CD4-positive, alpha-beta T cell treated with Interleukin-15 for 1 hour (primary cell): ENCODE measurements at regions not wholly inside any gene's neighbourhood (a gene's known extent, or its start where the extent isn't known, plus 50 kb on each side); places are given as distances from the start of the nearest gene placed in this dataset.
"Not testable (repeated sequence)": the region's sequence is repeated elsewhere in the genome, so short reads cannot be mapped to it uniquely, and the experiment has no call there.

Experiments used
- DNase-seq: peaks from one replicate; pipeline ENCODE4 v3.0.0-alpha.2; 2020

DNA sequence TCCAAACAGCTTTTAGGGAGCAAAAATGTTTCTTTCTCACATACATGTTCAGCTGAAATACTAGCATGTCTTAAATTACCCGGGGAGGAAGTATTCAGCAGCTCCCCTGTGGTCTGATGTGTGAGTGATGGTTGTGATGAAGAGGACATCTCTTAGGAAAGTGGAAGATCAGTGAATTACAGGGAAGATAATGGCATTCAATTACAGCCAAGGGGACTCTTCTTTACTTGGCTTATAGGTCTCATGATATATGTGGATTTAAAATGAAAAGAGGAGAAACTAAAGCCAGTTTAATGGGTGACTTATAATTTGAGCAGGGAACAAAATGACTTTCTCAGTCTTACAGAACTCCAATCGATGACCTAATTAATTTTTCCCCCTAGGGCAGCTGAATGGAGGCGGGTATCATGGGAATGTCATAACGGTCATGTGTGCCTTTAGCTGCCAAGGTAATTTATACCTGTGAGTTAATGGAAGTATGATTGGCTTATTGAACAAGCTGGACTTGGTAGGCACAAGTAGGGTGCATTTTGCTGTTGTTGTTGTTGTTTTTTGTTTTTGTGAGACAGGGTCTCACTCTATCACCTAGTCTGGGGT lies 198.8 kb downstream of the HIPK3 start:
- DNase-seq, result no peak

DNA sequence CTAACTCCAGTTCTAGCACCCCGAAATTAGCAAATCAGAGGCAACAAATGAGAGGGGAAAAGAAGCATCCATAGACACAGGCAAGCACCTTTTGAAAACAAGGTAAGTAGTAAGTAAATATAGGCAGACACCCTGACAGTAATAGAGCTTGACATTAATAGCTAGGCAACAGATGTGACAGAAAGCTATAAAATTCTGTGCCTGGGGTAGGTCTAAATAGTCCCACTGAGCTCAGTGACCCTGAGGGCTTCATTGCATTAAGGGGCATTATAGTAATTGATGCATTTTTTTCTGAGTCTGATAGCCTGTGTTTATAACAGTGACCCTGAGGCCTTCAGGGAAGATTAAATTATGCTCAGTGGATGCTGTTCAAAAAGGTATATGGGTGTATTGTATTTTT lies 197.1 kb downstream of the HIPK3 start:
- no peak for DNase-seq

DNA sequence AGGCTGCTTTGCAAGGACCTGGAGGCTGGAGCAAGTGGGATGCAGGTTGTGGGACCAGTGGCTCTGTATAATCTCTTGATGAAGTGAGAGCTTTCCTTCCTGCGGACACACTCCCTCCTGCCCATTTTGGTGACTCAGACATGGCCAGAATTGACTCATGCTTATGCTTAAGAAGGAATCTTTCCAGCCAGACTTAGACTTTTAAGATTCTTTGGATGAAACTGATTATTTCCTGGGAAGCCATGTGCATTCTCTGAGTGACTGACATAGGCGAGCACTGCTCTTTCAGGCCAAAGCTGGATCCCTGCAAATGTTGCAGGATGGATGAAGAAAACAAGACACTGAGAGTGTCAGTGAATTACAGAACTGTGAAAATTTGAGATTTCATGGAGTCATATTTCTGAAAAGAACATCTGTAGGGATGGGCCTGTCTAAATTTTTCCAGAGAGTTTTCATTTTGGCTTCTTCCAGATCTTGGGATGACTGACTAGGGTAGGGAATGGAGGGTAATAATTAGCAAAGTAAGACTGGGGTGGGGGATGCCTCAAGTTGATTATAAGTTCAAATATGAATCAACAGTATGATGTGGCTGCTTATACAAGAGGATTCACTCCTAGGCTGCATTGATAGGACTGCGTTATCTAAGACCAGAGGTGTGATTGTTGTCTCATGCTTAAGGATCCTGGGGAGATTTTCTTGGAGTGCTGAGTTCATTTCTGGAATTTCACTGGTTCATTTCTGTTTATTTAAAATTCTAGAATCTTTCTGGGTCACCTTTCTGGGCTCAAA lies 195.8 kb downstream of the HIPK3 start:
- DNase-seq, result no peak

DNA sequence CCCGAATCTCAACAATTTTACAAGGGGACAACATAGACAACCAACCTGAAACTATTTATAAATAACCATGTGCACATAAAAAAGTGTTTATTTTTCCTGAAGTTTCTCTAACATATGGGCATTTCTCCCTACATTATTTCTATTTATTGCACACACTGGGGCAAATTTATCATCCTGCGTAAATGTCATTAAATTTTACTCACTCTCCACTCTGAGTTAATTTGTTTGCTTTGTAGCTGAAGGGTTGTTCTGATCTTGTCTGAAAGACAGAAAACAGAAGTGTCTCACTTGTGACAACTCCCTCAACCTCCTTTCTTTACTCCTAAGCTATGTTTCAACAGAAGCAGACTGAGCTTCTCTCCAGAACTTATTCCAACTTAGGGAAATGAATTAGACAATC lies 194.2 kb downstream of the HIPK3 start:
- DNase-seq, result no peak

DNA sequence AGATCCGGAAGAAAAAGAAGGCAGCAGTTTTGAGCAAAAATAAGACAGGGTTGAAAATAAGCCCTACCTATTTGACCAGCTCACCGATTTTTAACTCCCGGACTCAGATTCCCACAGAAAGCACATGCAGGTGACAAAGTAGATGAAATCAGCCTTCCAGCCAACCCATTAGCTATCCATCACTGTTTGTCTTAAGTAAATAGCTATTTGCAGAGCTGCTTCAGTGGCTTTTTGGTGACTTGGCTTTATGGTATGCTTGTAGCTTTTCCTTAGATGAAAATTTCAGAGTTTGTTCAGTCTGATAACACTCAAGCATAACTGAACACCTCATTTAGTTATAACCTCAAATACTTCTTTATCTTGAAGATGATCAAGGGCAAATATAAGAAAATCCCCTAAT lies 192.6 kb downstream of the HIPK3 start:
- no peak for DNase-seq

DNA sequence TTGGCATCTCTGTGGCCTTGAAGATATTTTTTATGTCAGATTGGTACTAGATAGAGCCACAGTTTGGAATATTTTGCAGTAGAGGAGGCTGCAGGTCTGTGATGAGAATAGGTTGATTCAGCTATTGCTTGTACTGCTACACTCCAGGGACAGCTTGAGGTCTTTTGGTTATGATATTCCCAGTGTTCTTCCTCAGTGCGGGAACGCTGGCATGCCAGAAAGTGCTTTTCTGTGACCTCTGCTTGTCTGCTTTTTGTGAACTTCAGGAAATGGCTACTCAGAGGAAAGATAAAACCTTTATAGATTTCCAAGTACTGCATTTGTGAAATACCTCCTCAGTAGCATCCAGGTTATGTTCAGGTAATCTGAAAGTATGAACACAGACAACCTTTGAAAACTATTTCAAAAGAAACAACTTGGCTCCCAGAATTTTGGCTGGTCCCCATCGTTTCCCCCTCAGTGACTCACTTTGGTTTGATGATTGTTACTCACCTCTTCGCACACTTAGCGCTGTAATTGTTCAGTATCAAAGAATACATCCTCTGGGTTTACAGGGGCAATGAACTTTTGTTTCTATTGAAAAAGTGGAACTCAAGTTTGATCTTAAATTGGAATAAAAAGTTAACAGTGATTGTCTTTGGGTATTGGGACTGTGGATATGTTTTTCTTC lies 191.4 kb downstream of the HIPK3 start:
- no peak for DNase-seq

DNA sequence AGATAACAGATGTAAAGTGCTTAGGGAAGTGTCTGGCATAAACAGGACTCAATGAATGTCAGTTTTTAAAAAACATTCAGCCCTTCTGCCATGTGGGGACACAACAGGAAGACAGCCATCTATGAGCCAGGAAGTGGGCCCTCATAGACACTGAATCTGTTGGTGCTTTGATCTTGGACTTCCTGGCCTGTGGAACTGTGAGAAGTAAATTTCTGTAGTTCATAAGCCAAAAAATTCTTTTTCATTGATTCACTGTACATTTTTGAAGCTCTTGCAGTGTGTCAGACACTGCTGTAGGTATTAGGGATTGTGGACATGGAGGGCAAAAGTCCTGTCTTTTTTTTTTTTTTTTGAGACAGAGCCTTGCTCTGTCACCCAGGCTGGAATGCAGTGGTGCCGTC lies 188.6 kb downstream of the HIPK3 start:
- DNase-seq, result no peak

DNA sequence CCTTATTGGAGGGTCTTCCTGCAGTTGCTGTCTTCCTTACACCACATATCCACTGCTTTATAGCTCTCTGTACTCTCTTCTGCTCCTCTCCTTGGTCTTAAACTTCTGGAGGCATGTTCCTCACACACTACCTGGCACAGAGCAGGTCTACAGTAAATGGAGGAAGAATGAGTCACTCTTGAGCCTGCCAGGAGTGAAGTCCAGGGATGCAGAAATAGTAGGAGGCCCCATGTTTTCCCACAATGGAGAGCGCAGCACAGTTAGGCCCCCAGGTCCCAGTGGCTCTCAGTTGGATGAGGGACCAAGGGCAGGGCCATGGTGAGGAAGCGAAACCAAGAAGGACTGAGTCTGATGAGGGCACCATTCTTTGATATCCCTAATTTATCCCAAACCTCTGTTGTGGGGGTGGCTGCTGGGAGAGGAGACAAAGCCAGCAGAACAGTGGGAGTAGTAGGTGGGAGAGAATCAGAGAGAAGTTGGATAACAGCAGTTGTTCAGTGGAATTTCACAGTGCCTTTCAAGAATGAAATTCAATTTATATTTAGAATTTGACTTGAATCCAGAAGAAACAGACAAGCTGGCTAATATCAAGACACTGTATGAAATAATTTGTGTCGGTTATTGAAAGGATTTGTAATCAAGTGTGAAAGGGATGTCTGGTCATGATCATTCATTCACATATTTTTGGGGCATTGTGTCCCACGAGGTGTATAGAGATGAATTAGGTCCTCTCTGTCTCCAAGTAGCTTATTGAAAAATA lies 187.8 kb downstream of the HIPK3 start:
- DNase-seq, result no peak

DNA sequence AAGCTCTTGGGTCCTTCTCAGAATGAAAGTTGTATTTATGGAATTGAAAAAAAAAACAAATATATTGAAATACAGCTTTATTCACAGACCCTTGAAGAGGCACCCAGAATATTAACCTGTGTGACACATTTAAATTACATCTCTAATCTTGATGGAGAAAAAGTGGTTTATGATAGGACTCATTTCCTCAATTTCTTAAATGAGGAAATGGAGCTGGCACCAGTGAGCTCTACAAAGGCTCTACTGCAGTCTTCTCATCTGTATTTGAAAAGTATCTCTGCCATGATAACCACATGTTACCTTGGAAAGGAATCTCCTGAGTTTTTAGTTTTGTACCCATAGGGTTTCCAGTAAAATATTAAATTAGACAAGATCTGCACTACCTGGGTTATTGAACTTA lies 186.5 kb downstream of the HIPK3 start:
- DNase-seq, result no peak

DNA sequence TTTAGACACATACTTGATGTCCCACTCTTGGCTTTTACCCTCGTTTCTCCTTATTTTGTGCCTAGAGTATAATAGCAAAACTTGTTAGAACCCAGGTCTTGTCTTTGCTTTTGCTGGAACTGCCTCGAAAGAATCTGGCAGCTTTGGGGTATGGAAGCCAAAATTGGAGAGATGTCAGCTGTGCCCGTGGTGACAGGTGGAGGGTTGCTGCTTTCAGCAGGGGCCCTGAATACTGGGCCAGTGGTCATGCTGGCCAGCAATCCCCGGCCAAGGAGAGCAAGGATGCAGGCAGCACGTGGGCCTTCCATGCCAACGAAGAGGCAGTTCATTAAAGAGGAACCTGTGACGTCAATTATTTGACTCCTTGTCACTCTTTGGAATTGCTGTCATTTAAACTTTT lies 181.1 kb downstream of the HIPK3 start:
- no peak for DNase-seq

DNA sequence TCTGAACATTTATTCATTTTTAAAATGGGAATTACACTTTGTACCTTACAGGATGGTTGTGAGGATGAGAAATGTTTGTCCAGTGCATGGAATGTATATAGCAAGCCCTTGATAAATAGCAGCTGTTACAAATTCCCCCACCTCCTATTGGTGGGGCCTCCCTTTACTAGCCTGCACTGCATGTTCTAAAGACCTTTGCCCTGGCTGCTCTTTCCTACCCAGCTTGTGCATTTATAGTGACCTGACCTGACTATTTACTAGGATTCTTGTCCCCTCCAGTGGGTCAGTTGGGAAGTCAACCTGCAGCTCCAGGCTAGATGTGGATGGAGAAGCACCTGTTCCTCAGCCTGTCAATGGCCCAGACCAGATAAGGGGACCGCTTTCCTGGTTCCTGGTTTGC lies 180.3 kb downstream of the HIPK3 start:
- no peak for DNase-seq

DNA sequence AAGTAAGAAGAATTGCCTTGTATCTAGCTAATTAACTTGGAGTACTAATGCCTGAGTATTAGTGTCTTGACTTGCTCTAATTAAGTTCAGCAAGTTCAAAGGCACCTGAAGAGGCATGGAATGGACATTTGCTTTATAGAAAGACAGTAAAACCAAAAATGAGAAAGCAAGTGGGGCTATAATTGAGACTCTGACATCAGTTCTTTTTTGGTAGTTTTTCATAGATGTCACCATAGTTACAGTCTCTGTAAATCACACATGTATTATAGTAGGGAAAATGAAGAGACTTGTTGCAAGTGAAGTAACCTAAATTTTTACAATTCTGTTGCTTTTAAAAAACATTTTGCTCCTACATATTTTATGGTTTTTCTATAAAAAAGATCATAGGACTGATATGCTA lies 178.0 kb downstream of the HIPK3 start:
- DNase-seq, result no peak

DNA sequence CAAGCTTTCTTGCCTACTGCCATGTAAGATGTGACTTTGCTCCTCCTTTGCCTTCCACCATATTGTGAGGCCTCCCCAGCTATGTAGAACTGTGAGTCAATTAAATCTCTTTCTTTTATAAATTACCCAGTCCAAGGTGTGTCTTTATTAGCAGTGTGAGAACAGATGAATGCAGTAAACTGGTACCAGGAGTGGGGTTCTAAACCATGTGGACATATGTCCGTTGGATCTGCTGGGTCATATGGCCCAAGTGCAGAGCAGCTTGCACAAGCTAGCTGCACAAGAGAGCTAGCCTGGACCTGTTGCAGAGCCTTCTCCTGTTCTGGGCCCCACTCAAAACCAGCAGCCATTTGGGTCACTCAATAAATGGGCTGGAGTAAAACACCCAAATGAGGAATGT lies 177.1 kb downstream of the HIPK3 start:
- no peak for DNase-seq

DNA sequence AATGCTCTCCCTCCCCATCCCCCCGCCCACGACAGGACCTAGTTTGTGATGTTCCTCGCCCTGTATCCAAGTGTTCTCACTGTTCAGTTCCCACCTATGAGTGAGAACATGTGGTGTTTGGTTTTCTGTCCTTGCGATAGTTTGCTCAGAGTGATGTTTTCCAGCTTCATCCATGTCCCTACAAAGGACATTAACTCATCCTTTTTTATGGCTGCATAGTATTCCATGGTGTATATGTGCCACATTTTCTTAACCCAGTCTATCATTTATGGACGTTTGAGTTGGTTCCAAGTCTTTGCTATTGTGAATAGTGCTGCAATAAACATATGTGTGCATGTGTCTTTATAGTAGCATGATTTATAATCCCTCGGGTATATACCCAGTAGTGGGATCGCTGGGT lies 171.3 kb downstream of the HIPK3 start:
- not testable (repeated sequence) for DNase-seq

DNA sequence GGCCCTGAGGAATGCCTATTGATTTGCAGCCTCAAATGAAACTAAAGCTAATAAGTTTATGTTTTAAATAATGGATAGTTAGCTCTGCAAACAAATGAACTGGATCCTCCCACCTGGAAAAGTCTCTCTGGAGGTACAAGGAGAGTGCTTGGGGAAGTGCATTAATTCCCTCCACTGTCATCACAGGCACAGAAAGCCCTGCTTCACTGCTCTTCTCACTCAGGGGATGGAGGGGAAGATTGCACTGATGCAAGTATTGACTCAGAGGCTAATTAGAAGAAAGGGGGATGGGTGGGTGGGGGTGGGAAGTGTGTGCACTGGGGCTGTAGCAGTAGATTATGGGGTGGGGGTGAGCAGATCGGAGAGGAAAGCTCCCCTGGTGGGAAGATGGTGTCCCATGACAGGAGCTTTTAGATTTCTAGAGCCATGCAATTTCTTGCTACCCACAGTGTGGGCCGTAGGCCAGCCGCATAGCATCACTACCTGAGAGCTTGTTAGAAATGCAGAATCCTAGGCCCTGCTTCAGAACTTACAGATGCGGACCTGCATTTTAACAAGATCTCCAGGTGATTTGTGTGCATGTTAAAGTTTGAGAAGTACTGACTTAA lies 163.9 kb downstream of the HIPK3 start:
- DNase-seq, result no peak

DNA sequence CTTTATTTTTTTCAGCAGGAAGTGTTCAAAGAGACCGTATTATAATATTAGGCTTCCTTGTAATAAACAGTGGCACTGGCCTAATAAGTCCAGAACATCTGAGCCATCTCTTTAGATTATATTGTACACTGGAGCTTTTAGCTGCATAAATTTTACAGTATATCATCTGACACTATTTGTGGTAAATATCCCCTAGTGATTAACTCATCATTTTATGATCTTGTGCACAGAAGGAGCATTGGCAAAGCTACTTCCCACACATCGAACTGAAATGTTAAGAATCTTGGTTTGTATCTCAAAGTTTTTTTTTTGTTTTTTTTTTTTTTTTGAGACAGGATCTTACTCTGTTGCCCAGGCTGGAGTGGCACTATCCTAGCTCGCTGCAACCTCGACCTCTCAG lies 162.7 kb downstream of the HIPK3 start:
- no peak for DNase-seq

DNA sequence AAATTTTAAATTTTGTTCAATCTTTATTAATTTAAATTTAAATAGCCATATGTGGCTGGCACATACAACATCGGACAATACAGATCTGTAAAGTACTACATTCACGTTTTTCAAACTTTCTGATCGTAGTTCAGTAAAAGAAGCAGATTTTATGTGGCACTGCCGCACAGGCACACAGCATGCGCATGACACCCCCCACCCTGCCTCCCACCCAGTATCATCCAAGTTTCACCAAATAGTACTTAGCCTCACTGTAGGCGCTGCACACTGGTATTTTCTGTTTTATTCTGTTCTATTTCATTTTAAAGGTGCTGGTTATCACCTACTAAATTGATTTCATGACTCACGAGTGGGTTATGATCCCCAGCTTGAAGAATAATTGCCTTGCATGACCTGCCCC lies 159.9 kb downstream of the HIPK3 start:
- DNase-seq, result no peak

DNA sequence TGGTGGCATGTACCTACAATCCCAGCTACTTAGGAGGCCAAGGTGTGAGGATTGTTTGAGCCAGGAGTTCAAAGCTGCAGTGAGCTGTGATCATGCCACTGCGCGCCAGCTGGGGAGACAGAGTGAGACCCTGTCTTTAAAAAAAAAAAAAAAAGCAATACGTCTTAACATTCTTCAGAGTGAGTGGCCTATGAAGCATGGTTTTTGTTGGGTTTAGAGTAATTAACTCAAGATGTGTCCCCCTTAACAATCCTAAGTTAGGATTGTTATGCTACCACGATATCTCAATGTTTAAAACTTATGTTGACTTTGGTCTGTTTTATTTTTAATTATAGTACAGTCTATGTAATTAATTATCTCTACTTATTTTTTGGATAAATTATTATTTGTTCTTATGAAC lies 156.1 kb downstream of the HIPK3 start:
- no peak for DNase-seq

DNA sequence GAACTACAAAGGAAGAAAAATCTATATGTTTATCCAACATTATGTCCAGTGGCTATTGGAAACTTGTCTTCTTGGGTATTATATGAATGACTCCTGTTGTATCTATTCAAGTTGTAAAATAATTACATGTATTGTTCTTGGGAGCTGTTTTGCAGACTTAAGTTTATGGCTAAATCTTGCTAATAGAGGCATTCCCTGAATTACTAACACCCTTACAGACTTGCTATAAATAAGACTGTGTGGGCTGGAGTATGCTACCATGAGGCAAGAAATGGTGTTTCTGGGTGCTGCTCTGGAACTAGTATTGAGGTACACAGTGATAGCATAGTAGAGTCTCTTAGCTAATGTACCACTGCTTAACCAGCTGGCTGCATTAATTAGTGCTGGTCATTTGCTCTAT lies 155.1 kb downstream of the HIPK3 start:
- no peak for DNase-seq

DNA sequence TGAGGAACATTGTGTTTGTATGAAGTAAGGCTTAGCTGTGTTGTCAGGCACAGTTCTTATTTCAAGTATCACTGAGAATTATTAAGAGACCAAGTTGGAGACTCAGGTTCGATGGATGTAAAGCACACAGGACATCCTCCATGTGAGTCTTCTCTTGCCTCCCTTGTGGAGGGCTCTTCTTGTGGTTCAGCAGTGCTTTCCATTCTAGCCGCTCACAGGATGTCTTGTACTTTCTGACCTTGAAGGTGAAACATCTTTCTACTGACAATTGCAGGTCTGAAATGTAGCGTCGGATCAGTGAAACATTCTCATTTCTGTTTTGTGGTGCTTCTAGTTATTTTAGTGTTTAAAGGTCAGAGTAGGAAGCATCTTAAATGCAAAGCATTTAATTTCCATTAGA lies 154.6 kb downstream of the HIPK3 start:
- DNase-seq, result no peak

DNA sequence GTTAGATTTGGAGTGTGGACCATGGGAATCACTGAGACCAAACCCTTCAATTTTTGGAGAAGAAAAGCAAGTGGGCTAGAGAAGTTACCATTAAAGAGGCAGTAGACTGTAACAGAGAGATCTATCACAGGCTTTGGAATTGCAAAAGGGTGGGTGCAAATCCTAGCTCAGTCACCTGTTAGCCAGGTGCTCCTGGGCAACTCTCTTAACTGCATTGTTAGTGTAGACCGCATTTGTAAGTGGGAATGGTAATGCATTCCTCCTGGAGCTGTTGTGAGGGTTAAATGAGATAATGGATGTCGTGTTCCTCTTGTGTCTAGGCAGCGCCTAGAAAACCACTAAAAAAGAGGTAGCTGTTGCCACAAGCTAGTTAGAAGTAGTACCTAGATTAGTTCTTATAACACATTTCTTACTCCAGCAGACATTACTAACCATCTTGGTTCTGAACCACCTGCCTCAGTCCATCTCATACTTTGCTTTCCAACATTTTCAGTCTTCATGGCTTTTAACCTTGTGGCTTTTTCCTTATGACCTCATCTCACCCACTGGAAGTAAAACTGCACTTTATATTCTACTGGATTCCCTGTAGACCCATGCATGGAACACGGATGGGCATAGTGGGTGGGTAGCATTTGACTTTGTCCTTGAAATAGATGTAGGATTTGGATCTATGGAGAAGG lies 153.0 kb downstream of the HIPK3 start:
- DNase-seq, result no peak
